Body of pancreas (tissue), 4 donors: ENCODE measurements at regions not wholly inside any gene's neighbourhood (a gene's known extent, or its start where the extent isn't known, plus 50 kb on each side); places are given as distances from the start of the nearest gene placed in this dataset.
"Not testable (repeated sequence)": the region's sequence is repeated elsewhere in the genome, so short reads cannot be mapped to it uniquely, and the experiment has no call there.

Source experiments
- ATAC-seq: fragments of 150-250 bp; one replicate; pipeline ENCODE4 v1.9.1; 2016
- DNase-seq, 4 donors: peaks; one replicate each; pipeline ENCODE4 v3.0.0-alpha.2; 2019
- H3K27ac ChIP-seq, 4 donors: fragments of 200-600 bp; sonication (generic); 1 replicate in 3 of 4; 2 replicates in 1 of 4; pipeline versions ENCODE4 v1.5.1 to v1.6.1; 2016 to 2019; ENCODE audit warnings: mild to moderate bottlenecking in 1 of 4, mixed read lengths in 1 of 4, moderate library complexity in 1 of 4
- H3K27me3 ChIP-seq, 2 donors: fragments of 200-600 bp; sonication (generic); one replicate each; pipeline ENCODE4 v1.6.0; 2016; ENCODE audit warnings: mild to moderate bottlenecking in 1 of 2
- H3K36me3 ChIP-seq, 2 donors: fragments of 200-600 bp; sonication (generic); replicated peaks in 1 of 2; 2 replicates each; pipeline ENCODE4 v1.5.1; 2016; ENCODE audit warnings: low read depth in 2 of 2; ENCODE audit not compliant: insufficient read depth in 1 of 2
- H3K4me1 ChIP-seq: fragments of 200-600 bp; sonication (generic); one replicate; pipeline ENCODE4 v1.6.0; 2016
- H3K4me3 ChIP-seq, 2 donors: fragments of 200-600 bp; sonication (generic); 1 replicate in 1 of 2; 2 replicates in 1 of 2; pipeline ENCODE4 v1.5.1; 2016 to 2019
- H3K9me3 ChIP-seq, 3 donors: fragments of 200-600 bp; sonication (generic); 1 replicate in 2 of 3; 2 replicates in 1 of 3; pipeline ENCODE4 v1.5.1; 2016
- POLR2A ChIP-seq, 3 donors: fragments of 450-650 bp; IDR thresholded peaks; one replicate each; pipeline ENCODE4 v1.6.1; 2016; ENCODE audit warnings: antibody characterized with exemption in 3 of 3, mild to moderate bottlenecking in 2 of 3
- WGBS, 2 donors: methylation state at CpG; one replicate each; pipeline ENCODE4 v1.1.5; 2017; 5-methylcytosine and 5-hydroxymethylcytosine counted together
- intact Hi-C: fragments of 100-400 bp; cut with DNase I; formaldehyde crosslinking; loops from one replicate; pipeline ENCODE4 v1.15.1; 2023
- TF ChIP-seq, protein P1 (sequence below), 7 experiments: fragments of 450-650 bp in 4 of 7; fragments of 200-600 bp in 3 of 7; sonication (generic) in 3 of 7; IDR thresholded peaks; one replicate each; pipeline ENCODE4 v1.5.1; 2016 to 2019; ENCODE audit warnings: antibody characterized with exemption in 7 of 7

DNA sequence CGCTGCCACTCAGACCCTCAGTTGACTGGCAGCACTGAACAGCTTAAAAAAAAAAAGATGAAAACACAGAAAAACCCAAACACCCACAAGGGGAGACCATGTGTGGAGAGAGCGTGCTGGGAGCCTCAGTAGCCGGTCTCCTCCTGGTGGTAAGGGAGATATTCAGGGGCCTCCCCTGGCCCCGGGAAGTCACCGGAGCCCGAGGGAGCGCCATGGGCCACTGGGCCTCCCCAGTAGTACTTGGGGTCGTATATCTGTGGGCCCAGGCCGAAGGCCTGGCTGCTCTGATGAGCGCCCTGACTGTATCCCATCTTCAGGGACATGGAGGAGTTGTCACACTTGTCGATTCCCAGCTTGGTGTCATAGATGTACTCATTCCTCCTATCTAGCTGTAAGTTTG is 145.7 kb upstream of the TEKT4 start:
- Histone ChIP-seq H3K36me3 (no peaks in the 10 kb centered on the region), H3K27me3 (no peaks in the 10 kb centered on the region), H3K4me3 (no peak overlapping the region), H3K27ac (no peak overlapping the region), H3K9me3 (no peaks in the 10 kb centered on the region), H3K4me1 (no peaks in the 10 kb centered on the region)
- ATAC-seq: no peak
- WGBS, 2 donors: 78 to 85% methylated on average over 11 of the region's 11 CpGs
- intact Hi-C loops: no loop called here
- TF ChIP-seq POLR2A (IDR thresholded peaks at IDR 0.05): no peak
- TF ChIP-seq, protein P1, sequence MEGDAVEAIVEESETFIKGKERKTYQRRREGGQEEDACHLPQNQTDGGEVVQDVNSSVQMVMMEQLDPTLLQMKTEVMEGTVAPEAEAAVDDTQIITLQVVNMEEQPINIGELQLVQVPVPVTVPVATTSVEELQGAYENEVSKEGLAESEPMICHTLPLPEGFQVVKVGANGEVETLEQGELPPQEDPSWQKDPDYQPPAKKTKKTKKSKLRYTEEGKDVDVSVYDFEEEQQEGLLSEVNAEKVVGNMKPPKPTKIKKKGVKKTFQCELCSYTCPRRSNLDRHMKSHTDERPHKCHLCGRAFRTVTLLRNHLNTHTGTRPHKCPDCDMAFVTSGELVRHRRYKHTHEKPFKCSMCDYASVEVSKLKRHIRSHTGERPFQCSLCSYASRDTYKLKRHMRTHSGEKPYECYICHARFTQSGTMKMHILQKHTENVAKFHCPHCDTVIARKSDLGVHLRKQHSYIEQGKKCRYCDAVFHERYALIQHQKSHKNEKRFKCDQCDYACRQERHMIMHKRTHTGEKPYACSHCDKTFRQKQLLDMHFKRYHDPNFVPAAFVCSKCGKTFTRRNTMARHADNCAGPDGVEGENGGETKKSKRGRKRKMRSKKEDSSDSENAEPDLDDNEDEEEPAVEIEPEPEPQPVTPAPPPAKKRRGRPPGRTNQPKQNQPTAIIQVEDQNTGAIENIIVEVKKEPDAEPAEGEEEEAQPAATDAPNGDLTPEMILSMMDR (IDR thresholded peaks at IDR 0.05): no peak
- no peak for DNase-seq

DNA sequence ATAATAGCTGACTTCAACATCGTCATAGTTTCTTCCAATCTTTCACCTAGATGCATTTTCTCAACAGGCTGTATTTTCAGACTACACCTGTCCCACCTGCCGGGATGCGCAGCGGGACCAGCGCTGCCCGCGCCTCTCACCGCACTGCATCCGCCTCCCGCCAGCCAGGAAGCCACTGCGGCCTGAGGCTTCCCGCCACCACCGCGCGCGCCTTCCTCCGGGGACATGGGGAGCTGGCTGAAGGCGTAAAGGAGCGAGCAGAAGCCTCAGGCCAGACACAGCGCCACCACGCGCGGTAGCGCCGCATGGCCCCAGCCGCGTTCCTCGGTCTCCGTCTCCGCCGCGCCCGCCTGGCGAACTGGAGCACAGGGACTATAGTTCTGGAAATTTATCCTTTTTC is 135.7 kb upstream of the TEKT4 start:
- H3K9me3 ChIP-seq, H3K4me1 ChIP-seq, H3K4me3 ChIP-seq, H3K36me3 ChIP-seq, ATAC-seq, intact Hi-C loops, H3K27ac ChIP-seq, DNase-seq, H3K27me3 ChIP-seq: not testable (repeated sequence)
- 3 to 12% methylated on average over 21 to 34 of the region's 34 CpGs for WGBS, 2 donors

DNA sequence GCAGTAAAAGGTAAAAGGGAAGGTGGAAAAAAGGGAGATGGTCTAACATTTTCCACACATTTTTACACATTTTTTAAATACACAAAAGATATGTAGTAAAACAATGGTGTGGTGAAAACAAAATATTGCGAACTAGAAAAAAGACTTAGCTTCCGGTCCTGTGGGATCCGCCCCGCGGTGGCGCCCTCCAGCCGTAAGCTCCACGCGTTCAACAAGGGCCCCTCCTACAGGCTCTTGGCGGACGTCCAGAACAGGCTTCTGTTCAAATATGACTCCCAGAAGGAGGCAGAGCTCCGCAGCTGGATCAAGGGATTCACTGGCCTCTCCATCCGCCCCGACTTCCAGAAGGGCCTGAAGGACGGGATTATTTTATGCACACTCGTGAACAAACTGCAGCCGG is 134.1 kb upstream of the TEKT4 start:
- WGBS, 2 donors: 77 to 81% methylated on average over 13 to 15 of the region's 17 CpGs
- H3K4me1 ChIP-seq, H3K27ac ChIP-seq, H3K36me3 ChIP-seq, DNase-seq, H3K9me3 ChIP-seq, H3K27me3 ChIP-seq, ATAC-seq, intact Hi-C loops, H3K4me3 ChIP-seq: not testable (repeated sequence)

DNA sequence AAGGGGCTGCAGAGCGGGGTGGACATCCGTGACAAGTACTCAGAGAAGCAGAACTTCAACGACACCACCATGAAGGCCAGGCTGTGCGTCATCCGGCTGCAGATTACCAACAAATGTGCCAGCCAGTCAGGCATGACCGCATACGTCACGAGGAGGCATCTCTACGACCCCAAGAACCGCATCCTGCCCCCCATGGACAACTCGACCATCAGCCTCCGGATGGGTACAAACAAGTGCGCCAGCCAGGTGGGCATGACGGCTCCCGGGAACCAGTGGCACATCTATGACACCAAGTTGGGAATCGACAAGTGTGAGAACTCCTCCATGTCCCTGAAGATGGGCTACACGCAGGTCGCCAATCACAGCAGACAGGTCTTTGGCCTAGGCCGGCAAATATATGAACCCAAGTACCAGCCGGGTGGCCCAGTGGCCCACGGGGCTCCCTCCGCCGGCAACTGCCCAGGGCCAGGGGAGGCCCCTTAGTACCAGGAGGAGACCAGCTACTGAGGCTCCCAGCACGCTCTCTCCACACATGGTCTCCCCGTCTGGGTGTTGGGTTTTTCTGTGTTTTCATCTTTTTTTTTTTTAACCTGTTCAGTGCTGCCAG is 133.4 kb upstream of the TEKT4 start:
- H3K4me1 ChIP-seq, H3K36me3 ChIP-seq, ATAC-seq, DNase-seq, H3K27ac ChIP-seq, H3K4me3 ChIP-seq, H3K27me3 ChIP-seq, H3K9me3 ChIP-seq, intact Hi-C loops: not testable (repeated sequence)
- 76 to 80% methylated on average over 16 to 19 of the region's 25 CpGs for WGBS, 2 donors

DNA sequence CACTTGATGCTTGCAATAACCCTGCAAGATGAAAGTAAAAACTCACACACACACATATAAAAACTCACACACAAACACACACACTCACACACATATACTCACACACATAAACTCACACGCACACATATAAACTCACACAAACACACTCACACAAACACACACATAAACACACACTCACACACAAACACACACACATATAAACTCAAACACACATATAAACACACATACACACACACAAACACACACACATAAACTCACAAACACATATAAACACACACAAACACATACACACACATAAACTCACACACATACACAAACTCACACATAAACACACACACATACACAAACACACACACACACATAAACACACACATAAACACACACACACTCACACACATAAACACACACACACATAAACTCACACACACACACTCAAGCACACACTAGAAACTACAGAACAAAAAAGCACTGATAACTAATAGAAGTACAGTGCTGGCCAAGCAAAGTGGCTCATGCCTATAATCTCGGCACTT is 117.7 kb upstream of the TEKT4 start:
- Histone ChIP-seq H3K9me3 (no peaks in the 10 kb centered on the region), H3K4me3 (no peak overlapping the region), H3K4me1 (no peaks in the 10 kb centered on the region), H3K27me3 (no peaks in the 10 kb centered on the region), H3K27ac (no peak overlapping the region), H3K36me3 (no peaks in the 10 kb centered on the region)
- intact Hi-C loops: no loop called here
- DNase-seq: no peak
- ATAC-seq: no peak
- WGBS, 2 donors: 67 to 82% methylated on average over 2 of the region's 2 CpGs
- no peak for TF ChIP-seq POLR2A (IDR thresholded peaks at IDR 0.05)
- TF ChIP-seq, protein P1 (IDR thresholded peaks at IDR 0.05): no peak

DNA sequence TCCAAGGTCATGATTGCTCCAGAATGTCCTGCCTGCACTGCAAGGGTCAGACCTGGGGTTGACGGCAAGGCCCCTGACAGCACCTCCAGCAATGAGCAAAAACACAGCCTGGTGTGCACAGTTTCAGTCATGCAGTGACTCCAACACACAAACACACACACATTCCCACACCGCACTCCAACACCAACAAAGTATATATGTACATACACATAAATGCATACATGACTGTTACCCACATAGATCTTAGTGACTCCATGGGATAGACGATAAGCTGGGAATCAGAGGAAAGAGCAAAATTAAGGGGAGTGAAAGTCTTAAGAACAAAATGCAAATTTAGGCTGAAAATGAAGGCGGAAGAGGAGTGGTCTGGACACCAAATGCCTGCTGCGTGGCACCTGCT is 112.7 kb upstream of the TEKT4 start:
- Histone ChIP-seq H3K27me3 (no peaks in the 10 kb centered on the region), H3K4me1 (no peaks in the 10 kb centered on the region), H3K9me3 (no peaks in the 10 kb centered on the region), H3K4me3 (no peak overlapping the region), H3K36me3 (no peaks in the 10 kb centered on the region), H3K27ac (no peak overlapping the region)
- DNase-seq (no peak), ATAC-seq (no peak)
- 82 to 84% methylated on average over 5 of the region's 5 CpGs for WGBS, 2 donors
- no peak for TF ChIP-seq POLR2A (IDR thresholded peaks at IDR 0.05)
- TF ChIP-seq, protein P1 (IDR thresholded peaks at IDR 0.05): no peak
- intact Hi-C loops: no loop called here
